Endothelial cell (in vitro differentiated cells): ENCODE measurements at regions not wholly inside any gene's neighbourhood (a gene's known extent, or its start where the extent isn't known, plus 50 kb on each side); places are given as distances from the start of the nearest gene placed in this dataset.

ENCODE experiments used
- DNase-seq: peaks from one replicate; pipeline ENCODE4 v3.0.0; 2021; ENCODE audit warnings: low spot score
- H3K27ac Mint-ChIP-seq: one replicate; pipeline ENCODE4 v1.8.0; 2021; ENCODE audit warnings: mixed read lengths, inconsistent platforms; ENCODE audit not compliant: unreplicated experiment
- H3K27me3 Mint-ChIP-seq: one replicate; pipeline ENCODE4 v1.8.0; 2021; ENCODE audit warnings: mild to moderate bottlenecking, moderate library complexity, mixed read lengths, inconsistent platforms; ENCODE audit not compliant: unreplicated experiment
- H3K36me3 Mint-ChIP-seq: one replicate; pipeline ENCODE4 v1.8.0; 2021; ENCODE audit warnings: mild to moderate bottlenecking, low read depth, mixed read lengths, inconsistent platforms; ENCODE audit not compliant: unreplicated experiment
- H3K4me1 Mint-ChIP-seq: one replicate; pipeline ENCODE4 v1.8.0; 2021; ENCODE audit warnings: mild to moderate bottlenecking, mixed read lengths, inconsistent platforms; ENCODE audit not compliant: unreplicated experiment
- H3K4me3 Mint-ChIP-seq: one replicate; pipeline ENCODE4 v1.8.0; 2021; ENCODE audit warnings: mild to moderate bottlenecking, mixed read lengths, inconsistent platforms; ENCODE audit not compliant: unreplicated experiment
- H3K9me3 Mint-ChIP-seq: one replicate; pipeline ENCODE4 v1.8.0; 2021; ENCODE audit warnings: mixed read lengths, inconsistent platforms; ENCODE audit not compliant: unreplicated experiment
- TF ChIP-seq, protein P1 (sequence below): fragments of 200-600 bp; sonication (generic); IDR thresholded peaks from one replicate; pipeline ENCODE4 v1.5.0; 2021; ENCODE audit warnings: antibody characterized with exemption; ENCODE audit not compliant: unreplicated experiment

GRCh38 chr1:58264462-58264861 is 282.1 kb downstream of the OMA1 start:
- H3K4me3 Mint-ChIP-seq = no peak overlapping the region
- TF ChIP-seq, protein P1, sequence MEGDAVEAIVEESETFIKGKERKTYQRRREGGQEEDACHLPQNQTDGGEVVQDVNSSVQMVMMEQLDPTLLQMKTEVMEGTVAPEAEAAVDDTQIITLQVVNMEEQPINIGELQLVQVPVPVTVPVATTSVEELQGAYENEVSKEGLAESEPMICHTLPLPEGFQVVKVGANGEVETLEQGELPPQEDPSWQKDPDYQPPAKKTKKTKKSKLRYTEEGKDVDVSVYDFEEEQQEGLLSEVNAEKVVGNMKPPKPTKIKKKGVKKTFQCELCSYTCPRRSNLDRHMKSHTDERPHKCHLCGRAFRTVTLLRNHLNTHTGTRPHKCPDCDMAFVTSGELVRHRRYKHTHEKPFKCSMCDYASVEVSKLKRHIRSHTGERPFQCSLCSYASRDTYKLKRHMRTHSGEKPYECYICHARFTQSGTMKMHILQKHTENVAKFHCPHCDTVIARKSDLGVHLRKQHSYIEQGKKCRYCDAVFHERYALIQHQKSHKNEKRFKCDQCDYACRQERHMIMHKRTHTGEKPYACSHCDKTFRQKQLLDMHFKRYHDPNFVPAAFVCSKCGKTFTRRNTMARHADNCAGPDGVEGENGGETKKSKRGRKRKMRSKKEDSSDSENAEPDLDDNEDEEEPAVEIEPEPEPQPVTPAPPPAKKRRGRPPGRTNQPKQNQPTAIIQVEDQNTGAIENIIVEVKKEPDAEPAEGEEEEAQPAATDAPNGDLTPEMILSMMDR = no peak
- no peak for DNase-seq
- no peak overlapping the region for H3K27ac Mint-ChIP-seq
- H3K9me3 Mint-ChIP-seq = no peaks in the 10 kb centered on the region
- peaks cover 5% of the 10 kb centered on the region for H3K4me1 Mint-ChIP-seq
- H3K36me3 Mint-ChIP-seq = no peaks in the 10 kb centered on the region
- H3K27me3 Mint-ChIP-seq = peaks cover 2% of the 10 kb centered on the region

- Mint-ChIP-seq H3K4me3 (no peak overlapping the region), H3K4me1 (peaks cover 5% of the 10 kb centered on the region), H3K36me3 (no peaks in the 10 kb centered on the region), H3K27me3 (no peaks in the 10 kb centered on the region), H3K27ac (no peak overlapping the region), H3K9me3 (no peaks in the 10 kb centered on the region)
- TF ChIP-seq, protein P1 = no peak
- no peak for DNase-seq
These were observed 283.8 kb downstream of the OMA1 start for GRCh38 chr1:58262702-58263101.

DNA sequence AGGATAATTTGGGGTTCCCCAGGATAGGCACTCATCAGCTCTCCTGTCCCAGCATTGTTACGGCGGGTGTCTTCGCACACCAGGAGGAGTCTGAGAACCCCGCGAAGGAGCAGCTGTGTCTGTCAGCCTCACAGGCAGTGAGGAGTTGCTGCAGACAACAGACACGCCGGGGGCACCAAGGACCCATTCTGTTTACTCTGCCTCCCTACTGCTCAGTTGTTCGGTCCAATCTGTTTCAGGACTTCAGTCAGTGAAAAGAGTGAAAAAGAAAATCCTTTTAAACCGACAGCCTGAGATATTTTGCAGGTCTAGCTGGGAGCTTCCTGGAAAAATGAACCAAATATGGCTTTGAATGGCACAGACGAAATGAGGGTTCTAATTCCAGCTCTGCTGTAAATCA is 288.4 kb downstream of the OMA1 start:
- no peaks in the 10 kb centered on the region for H3K36me3 Mint-ChIP-seq
- H3K4me1 Mint-ChIP-seq = peaks cover 5% of the 10 kb centered on the region
- H3K27ac Mint-ChIP-seq = no peak overlapping the region
- no peak for DNase-seq
- TF ChIP-seq, protein P1 = no peak
- no peak overlapping the region for H3K4me3 Mint-ChIP-seq
- no peaks in the 10 kb centered on the region for H3K27me3 Mint-ChIP-seq
- no peaks in the 10 kb centered on the region for H3K9me3 Mint-ChIP-seq

DNA sequence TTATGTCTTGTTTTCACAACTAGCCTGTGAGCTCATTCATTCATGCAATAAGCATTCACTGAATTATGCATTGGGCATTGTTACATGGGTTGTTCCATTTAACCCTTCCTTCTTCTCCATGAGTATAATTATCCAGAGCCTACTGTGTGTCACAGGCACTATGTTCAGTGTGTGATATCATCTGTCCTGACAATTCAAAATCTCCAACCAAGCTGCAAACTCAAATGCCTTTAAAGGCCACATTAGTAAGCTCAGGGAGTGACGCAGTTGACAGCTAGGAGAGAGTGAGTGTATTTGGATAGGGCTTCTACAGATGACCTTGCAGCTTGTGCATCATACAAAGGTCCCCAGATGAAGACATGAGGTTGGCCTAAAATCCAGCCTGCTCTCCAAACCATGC is 289.5 kb downstream of the OMA1 start:
- no peak for DNase-seq
- Mint-ChIP-seq H3K4me1 (peaks cover 5% of the 10 kb centered on the region), H3K4me3 (no peak overlapping the region), H3K36me3 (no peaks in the 10 kb centered on the region), H3K27me3 (no peaks in the 10 kb centered on the region), H3K9me3 (no peaks in the 10 kb centered on the region), H3K27ac (no peak overlapping the region)
- TF ChIP-seq, protein P1 = no peak

GRCh38 chr1:58256546-58256945 is 290.0 kb downstream of the OMA1 start:
- peaks cover 1% of the 10 kb centered on the region for H3K27me3 Mint-ChIP-seq
- H3K27ac Mint-ChIP-seq = no peak overlapping the region
- no peaks in the 10 kb centered on the region for H3K36me3 Mint-ChIP-seq
- H3K4me3 Mint-ChIP-seq = no peak overlapping the region
- peaks cover 5% of the 10 kb centered on the region for H3K4me1 Mint-ChIP-seq
- TF ChIP-seq, protein P1 = no peak
- H3K9me3 Mint-ChIP-seq = no peaks in the 10 kb centered on the region
- DNase-seq = no peak
